ENCODE measurements at regions not wholly inside any gene's neighbourhood (a gene's known extent, or its start where the extent isn't known, plus 50 kb on each side); places are given as distances from the start of the nearest gene placed in this dataset.

DNA sequence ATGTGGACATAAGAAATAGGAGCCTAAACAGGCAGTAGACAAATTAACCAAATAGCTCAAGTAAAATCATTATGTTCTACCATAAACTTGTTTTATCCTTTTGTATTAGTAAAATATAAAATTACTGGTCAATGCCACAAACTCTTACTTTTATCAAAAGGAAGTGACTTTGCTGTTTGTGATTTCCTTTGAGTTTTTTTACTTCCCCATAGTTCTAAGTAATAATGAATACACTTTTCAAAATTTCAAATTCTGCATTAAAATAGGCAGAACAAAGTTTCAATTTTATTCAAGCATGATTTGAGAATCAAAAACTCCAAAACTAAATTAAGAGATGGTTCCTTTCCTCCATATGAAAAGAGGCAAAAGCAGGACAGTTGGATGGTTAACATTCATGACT lies 139.7 kb upstream of the ABCB5 start:
- ATAC-seq, result no peak
- no peak for DNase-seq (ENCODE audit: low read depth, low spot score)
- in situ Hi-C loops (cut with HindIII; ENCODE audit: low pct_unique_long_range_greater_than_20kb, low sequenced_read_pairs), result no loop called here

DNA sequence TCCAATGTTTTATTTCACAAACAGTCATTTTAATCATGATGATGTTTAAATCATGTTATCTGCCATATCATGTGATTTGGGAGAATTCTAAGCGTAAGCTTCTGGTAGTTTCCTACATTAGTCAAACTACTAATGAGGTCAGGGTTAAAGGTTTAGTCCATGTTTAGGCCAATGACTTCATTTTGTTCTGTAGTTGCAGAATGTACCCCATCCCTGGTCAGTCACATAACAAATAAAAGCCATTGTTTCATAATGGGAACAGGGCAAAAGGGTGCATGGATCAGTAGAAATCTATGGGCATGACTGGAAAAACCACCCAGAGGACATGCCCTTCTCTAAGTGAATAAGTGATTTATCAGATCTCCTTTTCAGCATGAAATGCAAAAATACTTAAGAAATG lies 138.4 kb upstream of the ABCB5 start:
- H3K4me3 ChIP-seq (ENCODE audit: low read depth in 2 of 2, low read length in 2 of 2), result no peak overlapping the region
- BruUV-seq (replicated peaks), result no TSS peak
- no peaks in the 10 kb centered on the region for H3K36me3 ChIP-seq (ENCODE audit: control insufficient read depth, insufficient read depth, low read length)
- in situ Hi-C loops (cut with HindIII; ENCODE audit: low pct_unique_long_range_greater_than_20kb, low sequenced_read_pairs), result no loop called here
- ChIA-PET POLR2A (no interaction called here), CTCF (no interaction called here)
- H3K27me3 ChIP-seq (ENCODE audit: control insufficient read depth, insufficient read depth, low read length), result no peaks in the 10 kb centered on the region
- intact Hi-C loops (cut with micrococcal nuclease; ENCODE audit: unreplicated experiment), result no loop called here
- DNase-seq (ENCODE audit: low read depth, low spot score) (no peak), ATAC-seq (no peak)
- no peaks in the 10 kb centered on the region for H3K9me3 ChIP-seq (ENCODE audit: control insufficient read depth, insufficient read depth, low read depth, low read length)
- H3K4me1 ChIP-seq (ENCODE audit: control insufficient read depth, insufficient read depth, low read length), result no peaks in the 10 kb centered on the region
- H3K27ac ChIP-seq (ENCODE audit: low read length), result no peak overlapping the region
- TF ChIP-seq SIN3A (IDR thresholded peaks at IDR 0.05; ENCODE audit: borderline replicate concordance, insufficient read depth, low read depth, low read length) (no peak), POLR2AphosphoS5 (IDR thresholded peaks at IDR 0.05; ENCODE audit: low read depth, low read length) (no peak), TCF7L2 (IDR thresholded peaks at IDR 0.05; ENCODE audit: low read depth, low read length) (no peak)
- TF ChIP-seq, protein P1, sequence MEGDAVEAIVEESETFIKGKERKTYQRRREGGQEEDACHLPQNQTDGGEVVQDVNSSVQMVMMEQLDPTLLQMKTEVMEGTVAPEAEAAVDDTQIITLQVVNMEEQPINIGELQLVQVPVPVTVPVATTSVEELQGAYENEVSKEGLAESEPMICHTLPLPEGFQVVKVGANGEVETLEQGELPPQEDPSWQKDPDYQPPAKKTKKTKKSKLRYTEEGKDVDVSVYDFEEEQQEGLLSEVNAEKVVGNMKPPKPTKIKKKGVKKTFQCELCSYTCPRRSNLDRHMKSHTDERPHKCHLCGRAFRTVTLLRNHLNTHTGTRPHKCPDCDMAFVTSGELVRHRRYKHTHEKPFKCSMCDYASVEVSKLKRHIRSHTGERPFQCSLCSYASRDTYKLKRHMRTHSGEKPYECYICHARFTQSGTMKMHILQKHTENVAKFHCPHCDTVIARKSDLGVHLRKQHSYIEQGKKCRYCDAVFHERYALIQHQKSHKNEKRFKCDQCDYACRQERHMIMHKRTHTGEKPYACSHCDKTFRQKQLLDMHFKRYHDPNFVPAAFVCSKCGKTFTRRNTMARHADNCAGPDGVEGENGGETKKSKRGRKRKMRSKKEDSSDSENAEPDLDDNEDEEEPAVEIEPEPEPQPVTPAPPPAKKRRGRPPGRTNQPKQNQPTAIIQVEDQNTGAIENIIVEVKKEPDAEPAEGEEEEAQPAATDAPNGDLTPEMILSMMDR (IDR thresholded peaks at IDR 0.05), result no peak
- TF ChIP-seq, protein P2, sequence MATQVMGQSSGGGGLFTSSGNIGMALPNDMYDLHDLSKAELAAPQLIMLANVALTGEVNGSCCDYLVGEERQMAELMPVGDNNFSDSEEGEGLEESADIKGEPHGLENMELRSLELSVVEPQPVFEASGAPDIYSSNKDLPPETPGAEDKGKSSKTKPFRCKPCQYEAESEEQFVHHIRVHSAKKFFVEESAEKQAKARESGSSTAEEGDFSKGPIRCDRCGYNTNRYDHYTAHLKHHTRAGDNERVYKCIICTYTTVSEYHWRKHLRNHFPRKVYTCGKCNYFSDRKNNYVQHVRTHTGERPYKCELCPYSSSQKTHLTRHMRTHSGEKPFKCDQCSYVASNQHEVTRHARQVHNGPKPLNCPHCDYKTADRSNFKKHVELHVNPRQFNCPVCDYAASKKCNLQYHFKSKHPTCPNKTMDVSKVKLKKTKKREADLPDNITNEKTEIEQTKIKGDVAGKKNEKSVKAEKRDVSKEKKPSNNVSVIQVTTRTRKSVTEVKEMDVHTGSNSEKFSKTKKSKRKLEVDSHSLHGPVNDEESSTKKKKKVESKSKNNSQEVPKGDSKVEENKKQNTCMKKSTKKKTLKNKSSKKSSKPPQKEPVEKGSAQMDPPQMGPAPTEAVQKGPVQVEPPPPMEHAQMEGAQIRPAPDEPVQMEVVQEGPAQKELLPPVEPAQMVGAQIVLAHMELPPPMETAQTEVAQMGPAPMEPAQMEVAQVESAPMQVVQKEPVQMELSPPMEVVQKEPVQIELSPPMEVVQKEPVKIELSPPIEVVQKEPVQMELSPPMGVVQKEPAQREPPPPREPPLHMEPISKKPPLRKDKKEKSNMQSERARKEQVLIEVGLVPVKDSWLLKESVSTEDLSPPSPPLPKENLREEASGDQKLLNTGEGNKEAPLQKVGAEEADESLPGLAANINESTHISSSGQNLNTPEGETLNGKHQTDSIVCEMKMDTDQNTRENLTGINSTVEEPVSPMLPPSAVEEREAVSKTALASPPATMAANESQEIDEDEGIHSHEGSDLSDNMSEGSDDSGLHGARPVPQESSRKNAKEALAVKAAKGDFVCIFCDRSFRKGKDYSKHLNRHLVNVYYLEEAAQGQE (IDR thresholded peaks at IDR 0.05; ENCODE audit: insufficient read depth in 1 of 2, low read depth in 2 of 2, low read length in 1 of 2), result no peak

More for the DNA sequence above, 139.7 kb upstream of the ABCB5 start:
- intact Hi-C loops (cut with micrococcal nuclease; ENCODE audit: unreplicated experiment), result no loop called here
- TF ChIP-seq POLR2AphosphoS5 (IDR thresholded peaks at IDR 0.05; ENCODE audit: low read depth, low read length), result no peak
- TF ChIP-seq, protein P2 (IDR thresholded peaks at IDR 0.05; ENCODE audit: insufficient read depth in 1 of 2, low read depth in 2 of 2, low read length in 1 of 2), result no peak
- TF ChIP-seq TCF7L2 (IDR thresholded peaks at IDR 0.05; ENCODE audit: low read depth, low read length), result no peak
- TF ChIP-seq SIN3A (IDR thresholded peaks at IDR 0.05; ENCODE audit: borderline replicate concordance, insufficient read depth, low read depth, low read length), result no peak
- TF ChIP-seq, protein P1 (IDR thresholded peaks at IDR 0.05), result no peak
- ChIA-PET POLR2A (no interaction called here), CTCF (no interaction called here)
- BruUV-seq (replicated peaks), result no TSS peak
- Histone ChIP-seq H3K27me3 (ENCODE audit: control insufficient read depth, insufficient read depth, low read length) (no peaks in the 10 kb centered on the region), H3K4me1 (ENCODE audit: control insufficient read depth, insufficient read depth, low read length) (no peaks in the 10 kb centered on the region), H3K36me3 (ENCODE audit: control insufficient read depth, insufficient read depth, low read length) (no peaks in the 10 kb centered on the region), H3K27ac (ENCODE audit: low read length) (no peak overlapping the region), H3K9me3 (ENCODE audit: control insufficient read depth, insufficient read depth, low read depth, low read length) (no peaks in the 10 kb centered on the region), H3K4me3 (ENCODE audit: low read depth in 2 of 2, low read length in 2 of 2) (no peak overlapping the region)

All from Panc1 (cell line).